Activated CD8-positive, alpha-beta memory T cell treated with anti-CD3 and anti-CD28 coated beads, Interleukin-2, amount 50 U/mL, for 48 hours (primary cell): ENCODE measurements at regions not wholly inside any gene's neighbourhood (a gene's known extent, or its start where the extent isn't known, plus 50 kb on each side); places are given as distances from the start of the nearest gene placed in this dataset.
"Not testable (repeated sequence)": the region's sequence is repeated elsewhere in the genome, so short reads cannot be mapped to it uniquely, and the experiment has no call there.

Experiments used
- DNase-seq: peaks from one replicate; pipeline ENCODE4 v3.0.0-alpha.2; 2020

GRCh38 chr2:144669196-144669987 lies 149.5 kb upstream of the ZEB2 start:
- DNase-seq = no peak

- no peak for DNase-seq
Observed at GRCh38 chr2:144668493-144669110, 148.7 kb upstream of the ZEB2 start.

GRCh38 chr2:144666032-144666431 lies 146.1 kb upstream of the ZEB2 start:
- DNase-seq = no peak

- DNase-seq = no peak
Observed at GRCh38 chr2:144663207-144663606, 143.3 kb upstream of the ZEB2 start.

GRCh38 chr2:144660518-144661316 lies 140.8 kb upstream of the ZEB2 start:
- no peak for DNase-seq

- DNase-seq = no peak
Observed at GRCh38 chr2:144659731-144660275, 139.9 kb upstream of the ZEB2 start.

- DNase-seq = no peak
Observed at GRCh38 chr2:144654523-144654922, 134.6 kb upstream of the ZEB2 start.

- no peak for DNase-seq
Observed at GRCh38 chr2:144650907-144651306, 131.0 kb upstream of the ZEB2 start.

- no peak for DNase-seq
Observed at GRCh38 chr2:144648837-144649465, 129.0 kb upstream of the ZEB2 start.

- DNase-seq = no peak
Observed at GRCh38 chr2:144645083-144645778, 125.3 kb upstream of the ZEB2 start.

- no peak for DNase-seq
Observed at GRCh38 chr2:144644549-144644948, 124.6 kb upstream of the ZEB2 start.

- no peak for DNase-seq
Observed at GRCh38 chr2:144643537-144644336, 123.8 kb upstream of the ZEB2 start.

- no peak for DNase-seq
Observed at GRCh38 chr2:144642856-144643255, 122.9 kb upstream of the ZEB2 start.

- DNase-seq = no peak
Observed at GRCh38 chr2:144642131-144642530, 122.2 kb upstream of the ZEB2 start.

GRCh38 chr2:144638250-144638649 lies 118.3 kb upstream of the ZEB2 start:
- not testable (repeated sequence) for DNase-seq

GRCh38 chr2:144636860-144637259 lies 116.9 kb upstream of the ZEB2 start:
- DNase-seq = not testable (repeated sequence)

GRCh38 chr2:144632809-144633208 lies 112.9 kb upstream of the ZEB2 start:
- DNase-seq = no peak

GRCh38 chr2:144631636-144632035 lies 111.7 kb upstream of the ZEB2 start:
- DNase-seq = no peak

GRCh38 chr2:144630459-144631215 lies 110.7 kb upstream of the ZEB2 start:
- DNase-seq = no peak

- no peak for DNase-seq
Observed at GRCh38 chr2:144629935-144630334, 110.0 kb upstream of the ZEB2 start.

GRCh38 chr2:144628566-144628965 lies 108.6 kb upstream of the ZEB2 start:
- no peak for DNase-seq
